NCI-H510A treated with DMSO at 0.1 percent for 48 hours (cell line): ENCODE measurements at regions not wholly inside any gene's neighbourhood (a gene's known extent, or its start where the extent isn't known, plus 50 kb on each side); places are given as distances from the start of the nearest gene placed in this dataset.

Source experiments
- DNase-seq: peaks from one replicate; lab custom pipeline; 2025; lab: John Stamatoyannopoulos, UW

- DNase-seq = no peak
Measured at GRCh38 chr18:77658751-77659448, 409.3 kb downstream of the GALR1 start.

- DNase-seq = no peak
Measured at GRCh38 chr18:77666613-77667012, 417.0 kb downstream of the GALR1 start.

- no peak for DNase-seq
Measured at GRCh38 chr18:77668219-77668618, 418.6 kb downstream of the GALR1 start.

- no peak for DNase-seq
Measured at GRCh38 chr18:77669331-77669730, 419.7 kb downstream of the GALR1 start.

- DNase-seq = no peak
Measured at GRCh38 chr18:77671456-77672167, 422.0 kb downstream of the GALR1 start.

GRCh38 chr18:77676910-77677309 lies 427.3 kb downstream of the GALR1 start:
- DNase-seq = no peak

GRCh38 chr18:77677536-77677935 lies 427.9 kb downstream of the GALR1 start:
- DNase-seq = no peak

- DNase-seq = no peak
Measured at GRCh38 chr18:77679869-77680268, 430.2 kb downstream of the GALR1 start.

- DNase-seq = no peak
Measured at GRCh38 chr18:77700051-77700450, 450.4 kb downstream of the GALR1 start.

GRCh38 chr18:77701977-77702376 lies 452.3 kb downstream of the GALR1 start:
- DNase-seq = no peak

- peak; percentile 84 for DNase-seq
Measured at GRCh38 chr18:77702686-77703085, 453.0 kb downstream of the GALR1 start.

GRCh38 chr18:77705301-77705700 lies 455.7 kb downstream of the GALR1 start:
- no peak for DNase-seq

GRCh38 chr18:77708826-77709506 lies 459.3 kb downstream of the GALR1 start:
- no peak for DNase-seq

GRCh38 chr18:77711096-77711495 lies 461.4 kb downstream of the GALR1 start:
- DNase-seq = peak; percentile 57

GRCh38 chr18:77714716-77715115 lies 465.1 kb downstream of the GALR1 start:
- no peak for DNase-seq

- DNase-seq = no peak
Measured at GRCh38 chr18:77716282-77716681, 466.6 kb downstream of the GALR1 start.

- DNase-seq = no peak
Measured at GRCh38 chr18:77733292-77733903, 483.8 kb downstream of the GALR1 start.

- no peak for DNase-seq
Measured at GRCh38 chr18:77736842-77737241, 487.2 kb downstream of the GALR1 start.

GRCh38 chr18:77737405-77737804 lies 487.8 kb downstream of the GALR1 start:
- no peak for DNase-seq

GRCh38 chr18:77749089-77749488 lies 499.4 kb downstream of the GALR1 start:
- DNase-seq = peak; percentile 22

GRCh38 chr18:77750006-77750405 lies 500.4 kb downstream of the GALR1 start:
- DNase-seq = no peak

- DNase-seq = no peak
Measured at GRCh38 chr18:77754475-77755044, 504.9 kb downstream of the GALR1 start.
